Lung microvascular endothelial cell (primary cell): ENCODE measurements at regions not wholly inside any gene's neighbourhood (a gene's known extent, or its start where the extent isn't known, plus 50 kb on each side); places are given as distances from the start of the nearest gene placed in this dataset.
"Not testable (repeated sequence)": the region's sequence is repeated elsewhere in the genome, so short reads cannot be mapped to it uniquely, and the experiment has no call there.

Source experiments
- DNase-seq, 2 donors: peaks; one replicate each; pipeline versions ENCODE4 v3.0.0 to v3.0.0-alpha.2; 2010; ENCODE audit warnings: low read depth in 2 of 2

DNA sequence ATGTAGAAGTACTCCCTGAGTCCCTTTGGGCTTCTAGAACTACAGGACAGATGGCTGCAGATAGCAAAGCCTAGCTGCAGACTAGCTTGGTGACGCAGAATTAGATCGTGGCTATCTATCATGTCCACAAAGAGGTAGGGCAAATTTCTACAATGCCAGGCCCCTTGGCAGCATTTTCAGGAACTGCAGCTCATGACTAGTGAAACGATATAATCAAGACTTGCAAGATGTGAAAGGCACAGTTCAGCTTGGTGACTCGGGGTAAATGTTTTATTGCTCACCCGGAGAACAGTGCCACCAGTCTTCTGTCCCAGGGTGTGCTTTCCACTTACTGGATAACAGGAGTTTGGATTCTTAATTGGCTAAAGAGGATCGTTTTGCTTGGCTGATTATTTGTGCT is 108.7 kb upstream of the LY86 start:
- no peak for DNase-seq

DNA sequence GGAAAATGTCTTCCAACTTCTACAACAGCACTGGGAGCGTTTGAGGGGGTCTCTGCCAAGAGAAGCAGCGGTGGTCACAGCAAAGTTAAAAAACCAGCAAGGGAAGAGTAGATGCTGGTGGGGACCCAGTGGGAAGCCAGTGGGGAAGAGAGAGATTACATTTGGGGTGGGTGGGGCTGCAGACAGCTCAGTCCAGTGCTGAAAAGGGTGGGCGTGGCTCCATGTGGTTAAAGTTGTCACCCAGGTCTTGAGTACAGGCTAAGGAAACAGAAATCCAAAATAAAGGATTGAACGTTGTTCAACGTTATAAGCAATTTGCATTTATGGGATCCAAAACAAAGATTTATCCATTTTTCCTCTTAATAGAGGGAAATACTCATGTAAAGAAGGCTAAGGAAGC is 106.3 kb upstream of the LY86 start:
- DNase-seq = no peak

DNA sequence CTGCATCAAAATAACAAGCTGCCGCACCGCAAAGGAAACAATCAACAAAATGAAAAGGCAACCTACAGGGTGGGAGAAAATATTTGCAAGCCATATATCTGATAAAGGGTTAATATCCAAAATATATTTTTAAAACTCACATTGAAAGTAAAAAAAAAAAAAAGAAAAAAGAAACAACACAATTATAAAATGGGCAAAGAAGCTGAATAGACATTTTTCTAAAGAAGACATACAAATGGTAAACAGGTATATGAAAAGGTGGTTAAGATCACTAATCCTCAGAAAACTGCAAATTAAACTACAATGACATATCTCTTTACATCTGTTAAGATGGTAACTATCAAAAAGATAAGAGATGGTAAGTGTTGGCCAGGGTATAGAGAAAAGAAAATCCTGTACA is 105.4 kb upstream of the LY86 start:
- no peak for DNase-seq

DNA sequence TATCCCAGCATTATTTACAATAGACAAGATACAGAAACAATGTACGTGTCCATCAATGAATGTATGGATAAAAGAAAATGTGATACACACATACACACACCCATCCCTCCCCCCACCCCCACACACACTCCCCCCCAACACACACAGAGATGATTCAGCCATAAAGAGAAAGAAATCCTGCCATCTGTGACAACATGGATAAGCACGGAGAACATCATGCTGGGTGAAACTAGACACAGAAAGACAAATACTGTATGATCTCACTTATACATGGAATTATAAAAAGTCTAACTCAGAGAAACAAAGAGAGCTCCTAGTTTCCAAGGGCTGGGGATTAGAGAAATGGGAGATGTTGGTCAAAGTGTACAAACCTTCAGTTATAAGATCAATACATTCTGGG is 104.8 kb upstream of the LY86 start:
- no peak for DNase-seq

DNA sequence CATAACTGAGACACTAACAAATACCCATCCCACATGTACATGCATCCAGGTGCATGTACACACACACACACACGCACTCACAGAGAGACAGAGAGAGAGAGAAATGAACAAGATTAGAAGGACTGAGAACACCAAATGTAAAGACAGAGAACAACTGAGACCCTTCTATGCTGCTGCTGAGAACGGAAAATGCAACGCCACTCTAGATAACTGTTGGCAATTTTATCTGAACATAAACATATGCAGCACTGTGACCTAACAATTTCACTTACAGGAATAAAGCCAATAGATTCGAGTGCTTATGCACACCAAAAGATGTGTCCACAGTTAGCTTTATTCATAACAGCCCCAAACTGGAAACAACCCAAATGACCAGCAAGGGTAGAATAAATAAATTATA is 103.8 kb upstream of the LY86 start:
- no peak for DNase-seq

DNA sequence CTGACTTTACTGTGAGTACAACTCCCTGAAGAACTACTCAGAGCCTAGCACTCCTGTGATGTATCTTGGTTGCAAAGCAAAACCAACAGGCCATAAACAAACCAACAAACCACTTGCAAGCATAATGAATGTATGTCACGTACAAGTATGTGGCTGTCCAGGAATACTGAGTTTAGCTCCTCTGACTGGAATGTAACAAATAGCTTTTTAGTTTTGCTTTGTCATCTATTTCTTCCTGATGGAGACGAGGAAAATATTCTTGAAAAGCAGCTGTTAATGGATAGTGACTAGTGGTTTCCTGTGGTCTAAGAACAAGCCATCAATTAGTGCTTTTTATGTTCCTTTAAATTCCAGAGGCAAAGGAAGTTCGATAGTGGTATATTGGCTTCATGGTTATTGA is 101.9 kb upstream of the LY86 start:
- no peak for DNase-seq

DNA sequence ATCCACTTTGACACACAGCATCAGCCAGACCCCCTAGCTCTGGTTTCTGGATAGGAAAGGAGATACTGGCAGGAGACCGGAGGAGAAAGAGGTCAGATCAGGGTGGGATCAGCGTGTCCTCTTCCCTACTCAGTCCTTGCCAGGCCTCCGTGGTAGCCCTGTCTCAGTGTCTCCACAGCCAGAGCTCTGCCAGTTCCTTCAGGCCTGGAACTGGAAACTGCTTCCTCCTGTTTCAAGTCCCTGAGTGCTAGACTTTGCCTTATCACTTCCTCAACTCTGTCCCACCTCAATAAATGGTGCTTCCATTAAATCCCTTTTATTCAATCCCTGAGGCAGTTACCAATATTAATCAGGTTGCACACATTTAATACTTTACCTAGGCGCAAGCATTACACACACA is 96.8 kb upstream of the LY86 start:
- no peak for DNase-seq

DNA sequence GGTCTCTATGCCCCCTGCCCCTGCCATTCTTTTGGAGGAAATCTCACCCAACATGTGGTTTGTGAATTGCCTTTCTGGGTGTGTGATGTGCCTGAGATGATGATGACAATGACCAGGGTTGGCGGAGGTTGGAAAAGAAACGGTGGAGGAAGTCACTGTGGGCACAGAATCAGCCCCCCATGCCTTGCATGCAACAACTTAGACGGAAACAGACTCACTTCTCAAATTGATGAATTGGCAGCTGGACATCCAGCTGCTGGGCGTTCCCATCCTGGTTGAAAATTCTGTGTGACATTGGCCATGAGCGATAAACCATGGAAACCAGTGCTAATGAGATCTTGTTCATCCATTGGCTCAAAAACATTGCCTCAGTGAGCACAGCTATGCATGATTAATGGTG is 95.8 kb upstream of the LY86 start:
- DNase-seq = no peak

DNA sequence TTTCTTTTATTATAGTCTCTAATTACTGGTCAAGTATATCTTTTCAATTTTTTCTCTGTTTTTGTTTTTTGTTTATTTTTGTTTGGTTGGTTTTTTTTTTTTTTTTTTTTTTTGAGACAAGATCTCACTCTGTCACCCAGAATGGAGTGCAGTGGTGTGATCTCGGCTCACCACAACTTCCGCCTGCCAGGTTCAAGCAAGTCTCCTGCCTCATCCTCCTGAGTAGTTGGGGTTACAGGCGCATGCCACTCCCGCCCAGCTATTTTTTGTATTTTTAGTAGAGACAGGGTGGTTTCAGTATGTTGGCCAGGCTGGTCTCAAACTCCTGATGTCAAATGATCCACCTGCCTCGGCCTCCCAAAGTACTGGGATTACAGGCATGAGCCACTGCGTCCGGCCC is 94.4 kb upstream of the LY86 start:
- DNase-seq = not testable (repeated sequence)

DNA sequence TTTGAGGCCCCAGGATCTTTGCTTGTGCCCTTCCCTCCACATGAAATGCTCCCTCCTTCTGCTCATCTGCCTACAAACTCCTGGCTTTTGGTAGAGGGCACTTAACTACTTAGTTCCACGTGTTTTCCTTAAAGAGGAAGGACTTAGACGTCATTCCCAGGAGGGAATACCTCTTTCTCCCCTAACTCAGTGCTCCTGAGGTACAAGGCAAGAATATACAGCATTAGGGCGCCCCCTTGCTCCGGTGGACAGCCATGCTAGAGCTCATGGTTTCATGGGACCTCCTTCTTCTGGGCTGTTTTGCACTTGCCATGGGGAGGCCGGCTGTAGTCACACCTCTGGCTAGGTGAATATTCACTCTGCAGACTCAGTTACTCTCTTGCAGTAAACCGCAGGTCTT is 93.8 kb upstream of the LY86 start:
- peak in 1 of 2 donors; percentile 34 for DNase-seq

DNA sequence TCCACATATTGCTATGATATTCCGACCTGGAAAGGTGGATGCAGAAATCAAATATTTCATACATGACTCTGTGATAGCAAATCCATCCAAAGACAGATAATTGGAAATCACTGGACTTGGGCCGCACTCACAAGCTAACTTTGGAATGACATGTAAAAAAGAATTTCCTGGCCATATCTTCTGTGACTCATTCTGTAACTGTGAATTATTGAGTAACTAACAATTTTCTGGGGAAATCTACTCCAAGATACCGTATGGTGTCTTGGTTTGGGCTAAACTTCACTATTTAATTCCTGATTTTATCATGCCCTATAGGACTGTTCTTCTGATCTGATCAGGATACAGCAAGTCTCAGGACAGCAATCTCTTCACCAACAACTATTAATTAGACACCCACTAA is 92.7 kb upstream of the LY86 start:
- no peak for DNase-seq

DNA sequence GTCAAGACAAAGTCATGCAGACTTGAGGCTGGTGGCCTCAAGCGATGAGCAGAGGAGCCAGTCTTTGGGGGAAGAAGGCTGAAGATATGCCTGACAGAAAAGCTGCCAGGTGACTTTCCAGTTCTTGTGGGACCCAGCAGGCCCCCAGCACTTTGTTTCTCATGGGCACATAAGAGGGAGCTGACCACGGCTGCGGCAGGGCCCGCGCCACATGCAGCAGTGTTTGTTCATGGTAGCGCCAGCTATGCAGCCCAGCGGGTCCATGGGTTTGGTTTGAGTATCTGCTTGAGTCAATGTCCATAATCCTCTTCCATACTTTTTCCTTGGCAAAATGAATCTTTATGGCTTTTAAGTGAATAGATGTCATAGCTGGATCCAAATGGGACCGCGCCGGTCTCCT is 91.0 kb upstream of the LY86 start:
- DNase-seq = no peak

DNA sequence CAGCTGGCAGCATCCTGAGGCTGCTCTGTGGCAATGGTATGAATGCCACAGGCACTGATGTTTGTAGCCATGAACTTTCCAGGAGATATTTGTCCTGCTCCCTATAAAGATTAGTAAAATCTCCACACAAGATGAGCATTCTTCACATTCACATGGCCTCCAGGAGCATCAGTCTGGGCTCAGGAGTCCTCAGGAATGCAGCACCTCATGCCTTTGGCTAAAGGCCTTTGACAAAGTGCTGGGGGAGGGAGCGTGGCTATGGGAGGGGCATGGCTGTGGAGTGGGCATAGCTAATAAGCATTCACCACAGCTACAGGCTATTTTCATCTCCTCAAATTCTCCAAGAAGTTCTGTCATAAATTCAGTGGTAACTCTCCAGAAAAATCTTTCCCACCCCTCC is 90.5 kb upstream of the LY86 start:
- no peak for DNase-seq

DNA sequence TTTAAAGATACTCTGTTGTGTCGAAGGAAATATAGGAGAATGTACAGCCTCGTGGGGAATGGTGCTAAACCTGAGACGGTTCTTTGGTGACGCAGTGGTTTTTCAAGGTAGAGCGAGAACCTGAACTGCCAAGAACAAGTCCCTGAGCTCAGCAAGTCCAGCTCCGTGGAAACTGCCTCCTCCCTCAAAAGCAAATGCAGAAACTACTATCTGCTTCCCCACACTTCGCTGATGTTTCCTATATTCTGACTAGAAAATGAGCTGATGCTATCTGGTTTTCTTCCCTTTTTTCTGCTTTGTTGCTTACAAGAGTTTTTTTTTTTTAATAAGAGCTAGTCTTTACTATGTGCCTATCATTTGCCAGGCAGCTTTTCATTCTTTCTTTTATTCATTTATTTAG is 85.3 kb upstream of the LY86 start:
- DNase-seq = no peak

DNA sequence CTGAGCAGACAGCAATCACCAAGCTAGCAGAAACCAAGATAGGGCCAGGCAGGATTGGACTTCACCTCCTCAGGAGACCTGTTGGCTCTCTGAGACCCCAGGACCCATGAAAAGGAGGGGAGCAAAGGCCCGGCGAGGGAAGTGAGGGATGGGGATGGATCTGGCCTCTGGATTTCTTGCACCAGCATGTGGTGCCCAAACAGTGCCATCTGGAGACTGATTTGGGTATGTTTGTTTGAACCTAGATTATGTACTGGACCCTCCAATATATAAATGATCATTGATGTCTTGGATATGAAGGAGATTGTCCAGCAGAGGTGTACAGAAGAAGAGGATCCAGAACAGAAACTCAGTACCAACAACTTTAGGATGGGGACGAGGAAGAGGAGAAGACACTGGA is 83.4 kb upstream of the LY86 start:
- DNase-seq = no peak

DNA sequence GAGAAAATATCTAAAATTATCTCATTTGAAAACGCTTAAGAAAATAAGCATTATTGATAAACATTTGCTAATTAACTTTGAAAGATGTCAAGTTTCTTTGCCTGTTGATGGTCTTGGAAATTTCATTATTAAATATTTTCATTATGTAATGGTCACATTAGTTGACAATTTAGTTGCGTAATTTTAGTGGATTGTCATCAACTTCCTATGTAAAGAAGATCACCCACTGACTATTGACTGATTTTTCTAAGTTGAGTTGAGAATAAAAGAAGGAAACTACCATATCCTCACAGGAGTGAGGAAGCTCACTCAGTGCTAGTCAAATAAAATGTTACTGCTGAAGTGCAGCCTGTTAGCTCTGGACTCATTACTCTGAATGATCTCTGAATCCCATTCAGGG is 79.9 kb upstream of the LY86 start:
- no peak for DNase-seq

DNA sequence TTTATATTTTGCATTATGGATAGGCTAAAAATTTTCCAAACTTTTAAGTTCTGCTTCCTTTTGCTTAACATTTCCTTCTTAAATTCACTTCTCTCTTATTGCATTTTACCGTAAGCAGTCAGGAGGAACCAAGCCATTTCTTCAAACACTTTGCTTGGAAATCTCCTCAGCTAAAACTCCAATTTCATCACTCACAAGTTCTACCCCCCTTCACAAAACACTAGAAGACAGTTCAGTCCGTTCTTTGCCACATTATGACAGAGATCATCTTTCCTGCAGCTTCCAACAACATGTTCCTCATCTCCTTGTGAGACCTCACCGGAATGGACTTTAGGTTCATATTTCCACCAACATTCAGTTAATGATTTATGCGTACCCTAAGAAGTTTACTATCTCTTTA is 79.2 kb upstream of the LY86 start:
- DNase-seq = no peak

DNA sequence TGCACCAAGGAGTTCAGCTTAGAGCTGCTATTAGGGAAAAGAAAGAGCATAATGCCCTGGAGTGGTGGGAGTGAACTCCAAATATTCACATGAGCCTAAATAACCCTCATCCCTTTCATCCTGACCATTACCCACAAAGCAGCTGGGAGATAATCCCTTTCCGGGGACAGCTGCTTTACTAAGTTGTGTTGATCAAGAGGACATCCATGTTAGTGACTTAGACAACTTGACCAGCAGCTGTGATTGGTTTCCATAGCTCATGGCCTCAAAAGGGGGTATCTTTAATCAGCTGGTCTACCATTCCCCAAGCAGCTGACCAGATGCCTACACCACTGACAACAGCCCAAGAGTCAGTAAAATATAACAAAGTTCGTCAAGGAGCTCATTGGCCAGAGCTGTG is 75.8 kb upstream of the LY86 start:
- DNase-seq = no peak

DNA sequence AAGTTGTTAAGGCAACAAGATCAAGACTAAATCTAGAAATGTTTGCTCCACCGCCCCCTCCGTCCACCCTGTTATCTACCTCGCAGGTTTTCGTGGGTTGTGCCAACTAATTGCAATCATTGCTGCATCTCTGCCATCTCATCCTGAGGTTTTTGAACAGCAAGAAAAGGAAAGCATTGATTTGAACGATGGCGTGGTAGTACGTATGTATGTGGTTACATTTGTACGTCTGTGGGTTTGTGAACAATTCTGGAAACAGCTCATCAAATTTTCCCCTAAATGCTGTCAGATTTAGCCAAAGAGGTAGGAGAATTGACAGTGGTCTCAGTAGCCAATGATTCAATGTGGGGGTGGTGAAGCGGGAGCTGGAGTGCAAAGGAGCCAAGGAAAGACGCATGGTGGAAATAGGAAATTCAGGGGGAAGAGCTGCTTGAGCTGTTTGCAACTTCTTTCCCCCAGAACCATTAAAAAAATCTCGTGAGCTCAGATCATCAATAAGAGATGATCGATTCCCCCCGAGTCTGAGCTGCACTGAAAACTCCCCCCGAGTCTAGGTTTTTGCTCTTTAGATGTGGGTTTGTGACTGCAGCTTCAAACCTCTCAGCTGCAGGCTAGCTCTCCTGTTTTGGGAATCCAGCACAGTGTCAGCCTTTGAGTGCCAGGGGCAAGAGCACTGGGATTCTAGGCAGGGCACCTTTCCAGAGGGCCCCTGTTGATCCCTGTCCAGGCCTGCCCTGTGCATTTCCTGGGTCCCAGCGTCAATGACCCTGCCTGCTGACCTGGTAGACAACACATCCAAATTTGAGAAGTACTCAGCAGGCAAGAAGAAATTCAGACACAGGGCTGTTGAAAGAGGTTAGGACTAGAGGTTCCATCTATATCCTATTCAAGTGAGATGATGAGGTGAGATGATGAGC is 72.6 kb upstream of the LY86 start:
- no peak for DNase-seq

DNA sequence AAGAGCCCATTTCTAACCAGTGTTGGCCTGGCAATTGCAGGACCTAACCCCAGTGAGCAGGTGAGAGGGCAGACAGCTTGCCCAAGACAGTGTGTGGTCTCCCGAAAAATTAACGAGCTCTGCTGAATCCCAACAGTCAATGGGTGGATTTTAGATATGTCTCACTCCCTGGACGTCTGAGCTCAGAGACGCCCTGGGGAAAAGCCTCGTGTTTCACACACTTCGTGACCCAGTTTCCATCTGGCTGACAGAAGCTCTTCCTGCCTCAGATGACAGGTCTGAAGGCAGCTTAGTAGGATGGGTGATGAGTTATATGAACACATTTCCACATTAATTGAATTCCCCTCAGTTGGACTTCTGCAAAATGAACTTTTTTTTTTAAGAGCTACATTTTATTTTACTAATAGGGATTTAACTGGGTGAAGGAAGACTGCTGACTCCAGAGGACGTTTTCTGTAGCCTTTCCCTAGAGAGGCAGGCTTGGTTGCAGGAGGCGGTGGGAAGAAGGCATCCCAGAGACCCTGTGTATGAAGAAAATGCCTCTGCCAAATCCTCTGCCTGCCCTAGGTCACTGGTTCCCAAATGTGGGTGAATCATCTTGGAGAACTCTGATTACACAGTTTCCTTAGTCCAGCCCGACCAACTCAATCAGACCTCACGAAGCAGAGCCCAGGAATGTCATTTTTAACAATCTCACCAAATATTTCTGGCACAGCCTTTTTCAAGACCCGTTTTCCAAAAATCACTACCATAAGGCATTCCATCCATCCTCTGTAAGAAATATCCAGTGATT is 71.7 kb upstream of the LY86 start:
- no peak for DNase-seq

DNA sequence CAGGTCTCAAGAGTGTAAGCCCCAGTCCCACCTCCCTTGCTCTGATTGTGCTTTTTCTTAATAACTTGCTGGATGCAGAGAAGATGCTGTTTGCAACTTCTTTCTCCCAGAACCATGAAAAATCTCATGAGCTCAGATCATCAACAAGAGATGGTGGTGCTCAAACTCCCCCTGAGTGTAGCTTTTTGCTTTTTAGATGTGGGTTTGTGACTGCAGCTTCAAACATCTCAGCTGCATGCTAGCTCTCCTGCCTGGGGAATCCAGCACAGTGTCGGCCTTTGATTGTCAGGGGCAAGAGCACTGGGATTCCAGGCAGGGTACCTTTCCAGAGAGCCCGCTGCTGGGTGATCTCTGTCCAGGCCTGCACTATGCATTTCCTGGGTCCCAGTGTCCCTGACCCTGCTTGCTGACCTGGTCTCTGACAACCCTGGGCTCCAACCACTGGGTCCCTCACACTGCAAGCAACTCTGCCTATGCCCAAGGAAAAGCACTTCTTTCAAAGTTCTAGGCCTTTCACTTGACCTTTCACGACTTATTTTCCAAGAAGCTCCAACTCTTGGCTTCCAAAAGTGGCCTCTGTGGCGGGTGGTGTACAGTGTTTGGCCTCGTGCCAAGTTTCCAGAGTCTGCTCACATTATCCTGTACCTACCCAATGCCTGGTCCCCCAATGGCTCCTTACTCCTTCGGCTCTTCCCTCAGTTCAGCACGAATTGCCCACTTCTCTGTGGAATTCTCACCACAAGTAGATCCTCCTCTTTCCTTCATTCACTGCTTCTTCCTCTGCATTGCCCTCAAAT is 69.7 kb upstream of the LY86 start:
- DNase-seq = peak in 1 of 2 donors; percentile 12

DNA sequence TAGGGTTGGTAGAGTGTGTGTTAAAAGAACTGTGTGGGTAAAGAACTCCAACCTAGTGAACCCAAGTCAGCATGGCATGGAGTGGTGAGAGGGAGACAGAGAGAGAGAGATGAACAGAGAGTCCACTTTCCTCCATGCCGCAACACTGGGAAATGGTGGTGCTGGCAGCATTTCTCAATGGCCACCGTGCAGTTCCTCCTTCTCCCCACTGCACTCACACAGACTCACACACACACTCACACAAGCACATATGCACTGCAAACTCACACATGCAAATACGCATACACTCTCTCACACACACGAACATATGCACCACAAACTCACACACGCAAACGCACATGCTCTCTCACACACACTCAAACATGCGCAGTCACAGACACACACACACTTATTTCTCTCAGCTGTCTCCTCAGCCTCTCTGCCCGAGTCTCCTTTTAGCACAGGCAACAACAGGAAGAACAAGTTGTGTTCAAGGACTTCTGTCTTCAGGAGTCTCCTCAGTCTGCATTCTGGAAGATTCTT is 66.5 kb upstream of the LY86 start:
- no peak for DNase-seq
